Activated gamma-delta T cell treated with Interleukin-2 at 50 U/mL for 16 hours (primary cell): ENCODE measurements at regions not wholly inside any gene's neighbourhood (a gene's known extent, or its start where the extent isn't known, plus 50 kb on each side); places are given as distances from the start of the nearest gene placed in this dataset.
"Not testable (repeated sequence)": the region's sequence is repeated elsewhere in the genome, so short reads cannot be mapped to it uniquely, and the experiment has no call there.

Source experiments
- DNase-seq: peaks from one replicate; pipeline ENCODE4 v3.0.0-alpha.2; 2020

GRCh38 chr1:242900558-242900957 lies 354.5 kb downstream of the CEP170 start:
- DNase-seq: not testable (repeated sequence)

- no peak for DNase-seq
These were observed 364.8 kb downstream of the CEP170 start for GRCh38 chr1:242890192-242890741.

GRCh38 chr1:242886137-242886536 lies 361.6 kb upstream of the PLD5 start:
- DNase-seq: no peak

DNA sequence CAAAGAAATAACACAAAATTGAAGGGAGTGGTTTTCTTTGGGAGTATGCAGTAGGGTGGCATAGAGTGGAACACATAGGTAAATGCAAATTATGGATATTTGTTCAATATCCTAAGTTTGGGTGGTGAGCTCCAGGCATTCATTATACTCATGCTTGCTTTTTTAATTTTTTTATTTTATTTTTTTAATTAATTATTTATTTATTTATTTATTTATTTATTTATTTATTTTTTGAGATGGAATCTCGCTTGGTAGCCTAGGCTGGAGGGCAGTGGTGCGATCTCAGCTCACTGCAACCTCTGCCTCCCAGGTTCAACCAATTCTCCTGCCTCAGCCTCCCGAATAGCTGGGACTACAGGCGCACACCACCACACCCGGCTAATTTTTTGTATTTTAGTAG lies 355.5 kb upstream of the PLD5 start:
- DNase-seq: not testable (repeated sequence)

GRCh38 chr1:242877743-242878142 lies 353.2 kb upstream of the PLD5 start:
- no peak for DNase-seq

DNA sequence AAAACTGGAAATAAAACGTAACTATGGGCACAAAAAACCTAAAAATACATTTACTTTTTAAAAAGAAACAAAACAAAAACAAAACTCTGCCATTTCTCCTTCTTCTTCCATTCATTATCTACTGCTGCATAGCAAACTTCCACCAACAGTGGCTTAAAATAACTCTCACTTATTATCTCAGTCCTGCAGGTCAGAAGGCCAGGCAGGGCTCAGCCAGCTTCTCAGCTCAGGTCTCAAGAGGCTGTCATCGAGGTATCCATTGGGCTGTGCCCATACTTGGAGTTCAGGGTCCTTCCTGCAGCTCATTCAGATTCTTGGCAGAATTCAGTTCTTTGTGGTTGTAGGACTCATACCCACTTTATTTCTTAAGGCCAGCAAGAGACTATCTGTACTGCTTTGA lies 352.7 kb upstream of the PLD5 start:
- DNase-seq: no peak

DNA sequence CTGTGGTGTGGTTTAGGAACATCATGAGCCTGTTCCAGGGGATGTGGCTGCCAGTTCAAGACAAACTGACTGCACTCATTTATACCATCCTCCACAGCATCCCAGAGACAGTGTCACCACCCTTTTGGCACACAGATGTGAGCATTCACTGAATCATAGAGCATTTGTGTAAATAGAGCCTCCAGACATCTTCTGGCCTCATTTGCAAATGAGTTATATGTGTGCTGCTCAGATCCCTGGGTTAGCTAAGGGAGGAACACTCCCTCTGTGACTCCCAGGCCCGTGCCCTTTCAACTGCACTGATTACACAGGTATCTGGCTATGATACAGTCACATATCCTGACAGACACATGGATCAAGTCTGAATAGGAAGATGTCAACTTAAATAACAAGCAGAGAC lies 351.5 kb upstream of the PLD5 start:
- no peak for DNase-seq

DNA sequence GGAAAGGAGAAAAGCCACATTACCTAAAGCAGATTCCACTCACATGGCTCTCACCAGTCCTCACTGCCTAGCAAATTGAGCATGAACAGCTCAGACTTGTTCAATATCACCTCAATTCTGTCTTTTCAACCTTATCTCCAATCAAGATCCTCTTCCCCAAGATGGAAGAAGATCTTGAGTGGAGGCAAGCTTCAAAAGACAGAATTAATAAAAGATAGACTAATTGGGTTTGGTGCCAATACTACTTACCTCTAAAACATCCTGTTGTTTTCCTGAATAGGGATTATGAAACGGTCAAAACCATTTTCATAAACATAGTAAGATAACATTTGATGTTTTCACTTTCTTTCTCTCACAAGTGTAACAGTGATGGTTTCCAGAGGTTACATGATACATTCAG lies 349.2 kb upstream of the PLD5 start:
- no peak for DNase-seq

- DNase-seq: no peak
These were observed 348.0 kb upstream of the PLD5 start for GRCh38 chr1:242872521-242872920.

DNA sequence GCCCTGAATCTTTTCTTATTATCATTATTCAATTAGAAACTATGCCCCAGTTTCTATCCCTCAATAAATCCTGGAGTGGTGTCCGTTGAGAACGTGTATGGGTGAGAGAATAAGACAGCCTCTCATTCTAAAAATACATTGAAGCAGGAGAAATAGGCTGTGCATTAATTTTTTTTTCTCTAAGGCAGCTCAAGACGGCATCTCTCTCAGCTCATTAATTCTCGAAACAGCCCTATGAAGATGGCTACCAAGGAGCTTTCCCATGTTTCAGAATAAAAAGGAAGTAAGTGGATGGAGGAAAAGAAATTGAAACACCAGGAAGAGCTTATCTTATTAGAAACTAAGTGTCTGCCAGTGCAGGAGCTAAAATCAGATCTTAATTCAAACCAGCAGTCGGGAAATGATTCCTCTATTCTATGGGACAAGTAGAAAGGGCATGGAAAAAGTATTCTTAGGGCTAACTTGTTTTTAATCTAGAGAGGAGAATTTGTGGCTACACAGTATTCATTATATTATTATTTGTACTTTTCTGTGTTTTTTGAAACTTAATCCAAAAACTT lies 347.1 kb upstream of the PLD5 start:
- no peak for DNase-seq

- no peak for DNase-seq
These were observed 346.5 kb upstream of the PLD5 start for GRCh38 chr1:242870966-242871365.

- DNase-seq: no peak
These were observed 331.8 kb upstream of the PLD5 start for GRCh38 chr1:242856289-242856688.

DNA sequence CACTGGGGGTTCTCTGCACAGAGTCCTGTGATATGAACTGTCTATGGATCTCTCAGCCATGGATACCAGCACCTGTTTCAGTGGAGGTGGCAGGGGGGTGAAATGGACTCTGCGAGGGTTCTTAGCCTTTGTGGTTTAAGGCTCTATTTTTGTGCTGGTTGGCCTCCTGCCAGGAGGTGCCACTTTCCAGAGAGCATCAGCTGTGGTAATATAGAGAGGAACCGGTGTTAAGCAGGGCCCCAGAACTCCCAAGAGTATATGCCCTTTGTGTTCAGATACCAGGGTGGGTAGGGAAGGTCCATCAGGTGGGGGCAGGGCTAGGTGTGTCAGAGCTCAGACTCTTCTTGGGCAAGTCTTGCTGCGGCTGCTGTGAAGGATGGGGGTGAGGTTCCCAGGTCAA lies 330.0 kb upstream of the PLD5 start:
- DNase-seq: no peak

DNA sequence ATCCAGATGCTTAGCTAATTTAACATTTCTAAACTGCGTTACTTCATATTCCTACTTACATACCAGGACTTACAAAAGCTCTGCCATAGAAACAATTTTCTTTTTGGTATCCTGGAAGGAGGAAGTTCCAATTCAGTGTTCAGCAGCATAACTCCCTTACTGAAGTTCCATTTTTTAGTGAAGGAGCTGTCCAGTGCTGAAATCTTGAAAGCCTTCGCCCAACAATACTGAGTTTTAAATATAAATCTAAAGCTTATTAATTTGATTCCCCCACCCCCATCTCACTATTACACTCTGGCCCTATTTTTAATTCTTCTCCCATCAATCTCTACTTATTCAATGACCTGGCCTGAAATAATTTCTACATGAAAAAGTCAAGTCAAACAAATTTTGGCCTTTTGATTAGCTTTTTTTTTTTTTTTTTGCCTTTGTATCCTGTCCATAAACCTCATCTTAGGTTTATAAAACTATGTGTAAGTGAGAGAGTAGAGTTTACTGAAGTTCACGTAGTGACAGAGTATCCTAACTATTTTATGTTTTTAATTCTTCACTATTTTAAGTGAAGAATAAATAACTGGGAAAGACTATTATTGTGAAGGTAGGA lies 323.0 kb upstream of the PLD5 start:
- no peak for DNase-seq

GRCh38 chr1:242842094-242842493 lies 317.6 kb upstream of the PLD5 start:
- no peak for DNase-seq

DNA sequence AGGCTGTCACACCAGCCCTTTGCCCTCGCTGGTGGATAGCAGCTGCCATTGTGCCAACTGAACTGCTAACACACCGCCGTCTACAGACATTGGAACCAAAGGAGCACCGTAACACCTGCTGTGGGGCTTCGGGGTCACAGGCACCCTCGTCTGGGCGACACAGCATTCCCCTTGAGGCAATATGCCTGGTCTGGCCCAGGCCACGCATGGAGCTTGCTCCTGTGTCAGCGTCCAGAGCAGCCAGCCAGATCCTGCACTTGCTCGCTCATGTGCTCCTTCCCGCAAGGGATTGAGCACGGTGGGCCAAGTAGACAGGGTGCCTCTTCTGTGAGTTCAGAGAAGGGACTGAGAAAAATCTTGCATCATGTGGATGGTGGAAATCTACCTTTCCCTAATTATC lies 314.6 kb upstream of the PLD5 start:
- no peak for DNase-seq

DNA sequence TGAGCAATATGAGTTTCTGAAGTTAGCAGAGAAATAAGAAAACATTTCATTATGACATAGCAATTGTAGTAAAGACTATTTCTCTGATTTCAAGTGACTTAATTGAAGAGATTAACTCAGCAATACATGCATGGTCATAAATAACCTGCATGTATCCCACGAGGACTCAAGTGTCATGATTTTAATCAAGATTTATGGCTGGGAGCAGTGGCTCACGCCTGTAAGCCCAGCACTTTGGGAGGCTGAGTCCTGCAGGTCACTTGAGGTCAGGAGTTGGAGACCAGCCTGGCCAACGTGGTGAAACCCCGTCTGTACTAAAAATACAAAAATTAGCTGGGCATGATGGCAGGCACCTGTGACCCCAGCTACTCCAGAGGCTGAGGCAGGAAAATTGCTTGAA lies 311.9 kb upstream of the PLD5 start:
- DNase-seq: no peak

GRCh38 chr1:242828828-242829227 lies 304.3 kb upstream of the PLD5 start:
- DNase-seq: no peak

GRCh38 chr1:242828199-242828598 lies 303.7 kb upstream of the PLD5 start:
- no peak for DNase-seq

DNA sequence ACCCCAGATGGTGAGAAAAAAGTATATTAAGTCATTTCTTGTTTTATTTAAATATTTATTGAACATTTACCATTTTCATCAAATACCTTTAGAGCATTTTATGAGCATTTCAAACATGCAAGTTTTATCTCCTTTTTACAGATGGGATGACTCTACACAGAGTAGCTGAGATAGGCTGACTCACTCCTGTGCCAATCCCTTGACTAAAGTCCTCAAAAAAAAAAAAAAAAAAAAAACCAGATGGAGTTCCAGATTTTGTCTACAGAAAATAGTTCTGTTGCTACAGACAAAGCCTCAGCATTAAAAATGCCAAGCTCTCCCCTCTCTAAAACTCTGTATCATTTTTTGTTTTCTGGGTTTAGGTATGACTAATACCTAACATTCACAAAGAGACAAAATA lies 303.0 kb upstream of the PLD5 start:
- DNase-seq: no peak

GRCh38 chr1:242826701-242827336 lies 302.3 kb upstream of the PLD5 start:
- DNase-seq: no peak

- no peak for DNase-seq
These were observed 299.9 kb upstream of the PLD5 start for GRCh38 chr1:242824435-242824834.

GRCh38 chr1:242813490-242814091 lies 289.1 kb upstream of the PLD5 start:
- DNase-seq: no peak
